Loucy (cell line): ENCODE measurements at regions not wholly inside any gene's neighbourhood (a gene's known extent, or its start where the extent isn't known, plus 50 kb on each side); places are given as distances from the start of the nearest gene placed in this dataset.

ENCODE experiments used
- EZH2phosphoT487 ChIP-seq: fragments of 200-600 bp; IDR thresholded peaks from 2 replicates; pipeline ENCODE4 v1.6.1; 2018; ENCODE audit warnings: antibody characterized with exemption, mild to moderate bottlenecking, moderate library complexity, borderline replicate concordance
- TF ChIP-seq, protein P1 (sequence below): fragments of 200-600 bp; sonication (generic); conservative IDR thresholded peaks from 2 replicates; pipeline ENCODE4 v1.5.1; 2014; ENCODE audit warnings: mild to moderate bottlenecking, antibody characterized with exemption, low read length

GRCh38 chr6:148652205-148652604 is 94.6 kb upstream of the UST start:
- TF ChIP-seq, protein P1, sequence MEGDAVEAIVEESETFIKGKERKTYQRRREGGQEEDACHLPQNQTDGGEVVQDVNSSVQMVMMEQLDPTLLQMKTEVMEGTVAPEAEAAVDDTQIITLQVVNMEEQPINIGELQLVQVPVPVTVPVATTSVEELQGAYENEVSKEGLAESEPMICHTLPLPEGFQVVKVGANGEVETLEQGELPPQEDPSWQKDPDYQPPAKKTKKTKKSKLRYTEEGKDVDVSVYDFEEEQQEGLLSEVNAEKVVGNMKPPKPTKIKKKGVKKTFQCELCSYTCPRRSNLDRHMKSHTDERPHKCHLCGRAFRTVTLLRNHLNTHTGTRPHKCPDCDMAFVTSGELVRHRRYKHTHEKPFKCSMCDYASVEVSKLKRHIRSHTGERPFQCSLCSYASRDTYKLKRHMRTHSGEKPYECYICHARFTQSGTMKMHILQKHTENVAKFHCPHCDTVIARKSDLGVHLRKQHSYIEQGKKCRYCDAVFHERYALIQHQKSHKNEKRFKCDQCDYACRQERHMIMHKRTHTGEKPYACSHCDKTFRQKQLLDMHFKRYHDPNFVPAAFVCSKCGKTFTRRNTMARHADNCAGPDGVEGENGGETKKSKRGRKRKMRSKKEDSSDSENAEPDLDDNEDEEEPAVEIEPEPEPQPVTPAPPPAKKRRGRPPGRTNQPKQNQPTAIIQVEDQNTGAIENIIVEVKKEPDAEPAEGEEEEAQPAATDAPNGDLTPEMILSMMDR = no peak
- no peak for TF ChIP-seq EZH2phosphoT487
